ENCODE measurements at regions not wholly inside any gene's neighbourhood (a gene's known extent, or its start where the extent isn't known, plus 50 kb on each side); places are given as distances from the start of the nearest gene placed in this dataset.

DNA sequence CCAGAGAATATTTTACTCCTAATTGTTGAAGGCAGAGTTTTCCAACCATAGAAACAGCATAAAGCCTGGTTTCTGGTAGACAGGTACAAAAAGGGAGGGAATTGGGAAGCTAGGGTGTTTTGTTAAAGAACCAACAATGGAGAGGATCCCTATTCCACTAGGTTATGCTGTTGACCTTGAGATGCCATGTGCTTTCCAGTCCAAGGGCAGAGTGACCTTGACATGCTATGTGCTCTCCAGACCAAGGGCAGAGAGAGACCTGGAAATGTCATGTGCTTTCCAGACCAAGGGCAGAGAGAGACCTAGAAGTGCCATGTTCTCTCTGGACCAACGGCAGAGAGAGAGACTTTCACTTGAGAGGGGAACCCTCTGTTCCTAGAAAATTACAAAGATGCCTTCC is 1043.8 kb upstream of the FBXO33 start:
- POLR2A ChIA-PET, result no interaction called here
- H3K4me3 ChIP-seq (ENCODE audit: low read depth in 2 of 2, low read length in 2 of 2), result no peak overlapping the region
- no peak overlapping the region for H3K27ac ChIP-seq (ENCODE audit: low read length)
- no peak for TF ChIP-seq SIN3A (IDR thresholded peaks at IDR 0.05; ENCODE audit: borderline replicate concordance, insufficient read depth, low read depth, low read length)
- TF ChIP-seq, protein P1, sequence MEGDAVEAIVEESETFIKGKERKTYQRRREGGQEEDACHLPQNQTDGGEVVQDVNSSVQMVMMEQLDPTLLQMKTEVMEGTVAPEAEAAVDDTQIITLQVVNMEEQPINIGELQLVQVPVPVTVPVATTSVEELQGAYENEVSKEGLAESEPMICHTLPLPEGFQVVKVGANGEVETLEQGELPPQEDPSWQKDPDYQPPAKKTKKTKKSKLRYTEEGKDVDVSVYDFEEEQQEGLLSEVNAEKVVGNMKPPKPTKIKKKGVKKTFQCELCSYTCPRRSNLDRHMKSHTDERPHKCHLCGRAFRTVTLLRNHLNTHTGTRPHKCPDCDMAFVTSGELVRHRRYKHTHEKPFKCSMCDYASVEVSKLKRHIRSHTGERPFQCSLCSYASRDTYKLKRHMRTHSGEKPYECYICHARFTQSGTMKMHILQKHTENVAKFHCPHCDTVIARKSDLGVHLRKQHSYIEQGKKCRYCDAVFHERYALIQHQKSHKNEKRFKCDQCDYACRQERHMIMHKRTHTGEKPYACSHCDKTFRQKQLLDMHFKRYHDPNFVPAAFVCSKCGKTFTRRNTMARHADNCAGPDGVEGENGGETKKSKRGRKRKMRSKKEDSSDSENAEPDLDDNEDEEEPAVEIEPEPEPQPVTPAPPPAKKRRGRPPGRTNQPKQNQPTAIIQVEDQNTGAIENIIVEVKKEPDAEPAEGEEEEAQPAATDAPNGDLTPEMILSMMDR (IDR thresholded peaks at IDR 0.05), result no peak
- no peak for TF ChIP-seq TCF7L2 (IDR thresholded peaks at IDR 0.05; ENCODE audit: low read depth, low read length)
- TF ChIP-seq POLR2AphosphoS5 (IDR thresholded peaks at IDR 0.05; ENCODE audit: low read depth, low read length), result no peak
- TF ChIP-seq, protein P2, sequence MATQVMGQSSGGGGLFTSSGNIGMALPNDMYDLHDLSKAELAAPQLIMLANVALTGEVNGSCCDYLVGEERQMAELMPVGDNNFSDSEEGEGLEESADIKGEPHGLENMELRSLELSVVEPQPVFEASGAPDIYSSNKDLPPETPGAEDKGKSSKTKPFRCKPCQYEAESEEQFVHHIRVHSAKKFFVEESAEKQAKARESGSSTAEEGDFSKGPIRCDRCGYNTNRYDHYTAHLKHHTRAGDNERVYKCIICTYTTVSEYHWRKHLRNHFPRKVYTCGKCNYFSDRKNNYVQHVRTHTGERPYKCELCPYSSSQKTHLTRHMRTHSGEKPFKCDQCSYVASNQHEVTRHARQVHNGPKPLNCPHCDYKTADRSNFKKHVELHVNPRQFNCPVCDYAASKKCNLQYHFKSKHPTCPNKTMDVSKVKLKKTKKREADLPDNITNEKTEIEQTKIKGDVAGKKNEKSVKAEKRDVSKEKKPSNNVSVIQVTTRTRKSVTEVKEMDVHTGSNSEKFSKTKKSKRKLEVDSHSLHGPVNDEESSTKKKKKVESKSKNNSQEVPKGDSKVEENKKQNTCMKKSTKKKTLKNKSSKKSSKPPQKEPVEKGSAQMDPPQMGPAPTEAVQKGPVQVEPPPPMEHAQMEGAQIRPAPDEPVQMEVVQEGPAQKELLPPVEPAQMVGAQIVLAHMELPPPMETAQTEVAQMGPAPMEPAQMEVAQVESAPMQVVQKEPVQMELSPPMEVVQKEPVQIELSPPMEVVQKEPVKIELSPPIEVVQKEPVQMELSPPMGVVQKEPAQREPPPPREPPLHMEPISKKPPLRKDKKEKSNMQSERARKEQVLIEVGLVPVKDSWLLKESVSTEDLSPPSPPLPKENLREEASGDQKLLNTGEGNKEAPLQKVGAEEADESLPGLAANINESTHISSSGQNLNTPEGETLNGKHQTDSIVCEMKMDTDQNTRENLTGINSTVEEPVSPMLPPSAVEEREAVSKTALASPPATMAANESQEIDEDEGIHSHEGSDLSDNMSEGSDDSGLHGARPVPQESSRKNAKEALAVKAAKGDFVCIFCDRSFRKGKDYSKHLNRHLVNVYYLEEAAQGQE (IDR thresholded peaks at IDR 0.05; ENCODE audit: insufficient read depth in 1 of 2, low read depth in 2 of 2, low read length in 1 of 2), result no peak
- ATAC-seq, result no peak
- CTCF ChIA-PET, result no interaction called here
- intact Hi-C loops (cut with micrococcal nuclease; ENCODE audit: unreplicated experiment) (no loop called here), in situ Hi-C loops (cut with HindIII; ENCODE audit: low pct_unique_long_range_greater_than_20kb, low sequenced_read_pairs) (no loop called here)
- BruUV-seq (replicated peaks), result no TSS peak
- no peaks in the 10 kb centered on the region for H3K9me3 ChIP-seq (ENCODE audit: control insufficient read depth, insufficient read depth, low read depth, low read length)
- H3K27me3 ChIP-seq (ENCODE audit: control insufficient read depth, insufficient read depth, low read length), result no peaks in the 10 kb centered on the region
- no peaks in the 10 kb centered on the region for H3K4me1 ChIP-seq (ENCODE audit: control insufficient read depth, insufficient read depth, low read length)
- DNase-seq (ENCODE audit: low read depth, low spot score), result no peak
- no peaks in the 10 kb centered on the region for H3K36me3 ChIP-seq (ENCODE audit: control insufficient read depth, insufficient read depth, low read length)

DNA sequence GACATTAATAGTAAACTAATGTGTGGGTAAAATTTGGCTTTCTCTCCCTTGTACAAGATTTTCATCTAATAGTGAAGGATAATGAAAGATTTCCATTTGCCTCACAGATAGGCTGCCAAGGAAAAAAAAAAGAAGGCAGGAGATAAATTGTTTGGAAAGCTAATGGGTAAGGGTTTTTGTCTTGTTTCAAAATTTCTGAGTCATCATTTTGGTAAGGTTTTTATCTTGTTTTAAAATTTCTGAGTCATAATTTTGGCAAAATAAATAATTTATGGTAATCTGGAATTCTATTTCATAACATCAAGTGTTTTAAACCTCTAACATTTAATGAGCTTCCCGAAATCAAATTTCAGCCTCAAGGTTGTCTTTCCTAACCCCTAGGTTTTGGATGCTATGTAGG is 1035.7 kb upstream of the FBXO33 start:
- no peaks in the 10 kb centered on the region for H3K9me3 ChIP-seq (ENCODE audit: control insufficient read depth, insufficient read depth, low read depth, low read length)
- H3K27ac ChIP-seq (ENCODE audit: low read length), result no peak overlapping the region
- ATAC-seq, result no peak
- H3K4me3 ChIP-seq (ENCODE audit: low read depth in 2 of 2, low read length in 2 of 2), result no peak overlapping the region
- intact Hi-C loops (cut with micrococcal nuclease; ENCODE audit: unreplicated experiment), result no loop called here
- TF ChIP-seq POLR2AphosphoS5 (IDR thresholded peaks at IDR 0.05; ENCODE audit: low read depth, low read length) (no peak), SIN3A (IDR thresholded peaks at IDR 0.05; ENCODE audit: borderline replicate concordance, insufficient read depth, low read depth, low read length) (no peak)
- TF ChIP-seq, protein P1 (IDR thresholded peaks at IDR 0.05), result no peak
- TF ChIP-seq, protein P2 (IDR thresholded peaks at IDR 0.05; ENCODE audit: insufficient read depth in 1 of 2, low read depth in 2 of 2, low read length in 1 of 2), result no peak
- in situ Hi-C loops (cut with HindIII; ENCODE audit: low pct_unique_long_range_greater_than_20kb, low sequenced_read_pairs), result no loop called here
- H3K4me1 ChIP-seq (ENCODE audit: control insufficient read depth, insufficient read depth, low read length), result no peaks in the 10 kb centered on the region
- H3K27me3 ChIP-seq (ENCODE audit: control insufficient read depth, insufficient read depth, low read length), result no peaks in the 10 kb centered on the region
- ChIA-PET CTCF (no interaction called here), POLR2A (no interaction called here)
- H3K36me3 ChIP-seq (ENCODE audit: control insufficient read depth, insufficient read depth, low read length), result no peaks in the 10 kb centered on the region
- no peak for DNase-seq (ENCODE audit: low read depth, low spot score)
- BruUV-seq (replicated peaks), result no TSS peak

Measured in Panc1 (cell line).